NCI-H82 (cell line): ENCODE measurements at regions not wholly inside any gene's neighbourhood (a gene's known extent, or its start where the extent isn't known, plus 50 kb on each side); places are given as distances from the start of the nearest gene placed in this dataset.
"Not testable (repeated sequence)": the region's sequence is repeated elsewhere in the genome, so short reads cannot be mapped to it uniquely, and the experiment has no call there.

Experiments used
- DNase-seq: peaks from one replicate; lab custom pipeline; 2025; lab: John Stamatoyannopoulos, UW

GRCh38 chr12:42713566-42713965 is 124.0 kb upstream of the PRICKLE1 start:
- DNase-seq, result not testable (repeated sequence)

GRCh38 chr12:42708374-42708773 is 118.8 kb upstream of the PRICKLE1 start:
- not testable (repeated sequence) for DNase-seq

- DNase-seq, result no peak
Observed at GRCh38 chr12:42707312-42708226, 118.0 kb upstream of the PRICKLE1 start.

- no peak for DNase-seq
Observed at GRCh38 chr12:42706321-42706720, 116.8 kb upstream of the PRICKLE1 start.

GRCh38 chr12:42705863-42706262 is 116.3 kb upstream of the PRICKLE1 start:
- no peak for DNase-seq

- no peak for DNase-seq
Observed at GRCh38 chr12:42704810-42705401, 115.4 kb upstream of the PRICKLE1 start.

GRCh38 chr12:42704340-42704739 is 114.8 kb upstream of the PRICKLE1 start:
- DNase-seq, result no peak

GRCh38 chr12:42701084-42701483 is 111.5 kb upstream of the PRICKLE1 start:
- DNase-seq, result no peak

GRCh38 chr12:42698213-42698612 is 108.7 kb upstream of the PRICKLE1 start:
- DNase-seq, result no peak

GRCh38 chr12:42696406-42697149 is 107.0 kb upstream of the PRICKLE1 start:
- DNase-seq, result no peak

GRCh38 chr12:42695490-42695995 is 106.0 kb upstream of the PRICKLE1 start:
- no peak for DNase-seq

- no peak for DNase-seq
Observed at GRCh38 chr12:42692749-42693148, 103.2 kb upstream of the PRICKLE1 start.

GRCh38 chr12:42691991-42692557 is 102.5 kb upstream of the PRICKLE1 start:
- no peak for DNase-seq

GRCh38 chr12:42690264-42690663 is 100.7 kb upstream of the PRICKLE1 start:
- no peak for DNase-seq

GRCh38 chr12:42689699-42690098 is 100.2 kb upstream of the PRICKLE1 start:
- no peak for DNase-seq

- no peak for DNase-seq
Observed at GRCh38 chr12:42686514-42687172, 97.1 kb upstream of the PRICKLE1 start.

GRCh38 chr12:42684802-42685071 is 95.2 kb upstream of the PRICKLE1 start:
- no peak for DNase-seq

GRCh38 chr12:42683933-42684801 is 94.6 kb upstream of the PRICKLE1 start:
- DNase-seq, result no peak

- DNase-seq, result no peak
Observed at GRCh38 chr12:42683266-42683665, 93.7 kb upstream of the PRICKLE1 start.

- no peak for DNase-seq
Observed at GRCh38 chr12:42679466-42679865, 89.9 kb upstream of the PRICKLE1 start.

GRCh38 chr12:42677461-42677860 is 87.9 kb upstream of the PRICKLE1 start:
- peak; percentile 95 for DNase-seq
